K562 (cell line): ENCODE measurements at regions not wholly inside any gene's neighbourhood (a gene's known extent, or its start where the extent isn't known, plus 50 kb on each side); places are given as distances from the start of the nearest gene placed in this dataset.

Experiments
- ATAC-seq: fragments of 200-7000 bp; cut with Tn5 transposase; 3 replicates; pipeline ENCODE4 v1.9.1; 2020; ENCODE audit warnings: moderate library complexity
- BruUV-seq: library from RNA; stranded (reverse); fragments of 400-500 nt; replicated peaks from 2 replicates; lab custom pipeline; 2021; lab: Mats Ljungman, UMichigan
- CTCF ChIA-PET: fragments of 300-600 bp; formaldehyde crosslinking; extraction: SDS; loops from one replicate; lab custom pipeline; 2021; ENCODE audit warnings: low intra/inter-chr PET ratio; lab: Yijun Ruan, JAX
- POLR2A ChIA-PET: fragments of 300-600, 350-650 bp; sonication (Branson Sonifier 250); formaldehyde crosslinking; extraction: SDS; loops from one replicate; lab custom pipeline; 2021; ENCODE audit warnings: antibody characterized with exemption, inconsistent platforms; lab: Yijun Ruan, JAX
- DNase-seq, 4 experiments: peaks; one replicate each; pipeline versions ENCODE4 v3.0.0 to v3.0.0-alpha.2; 2011 to 2018; ENCODE audit warnings: low spot score in 3 of 4, mixed read lengths in 3 of 4; ENCODE audit errors: extremely low read depth in 1 of 4
- FAIRE-seq: peaks from 2 replicates; lab custom pipeline; 2011; peaks lifted over from hg19 to GRCh38; lab: Jason Lieb, UNC
- H2AFZ ChIP-seq: 2 replicates; pipeline ENCODE4 v1.6.0; 2011; ENCODE audit warnings: low read depth, low read length, control low read depth, inconsistent platforms
- H3K27ac ChIP-seq: fragments of 200-600 bp; 3 replicates; pipeline ENCODE4 v1.8.0; 2011; ENCODE audit warnings: low read depth, mild to moderate bottlenecking, control low read depth, inconsistent platforms, low read length, moderate library complexity, mixed read lengths; ENCODE audit errors: extremely low read depth
- H3K27me3 ChIP-seq, 2 experiments: fragments of 300-600 bp in 1 of 2; 2 replicates in 1 of 2; 3 replicates in 1 of 2; pipeline versions ENCODE4 v1.6.0 to v1.8.0; 2011; ENCODE audit warnings: inconsistent platforms in 2 of 2, low read length in 2 of 2, mild to moderate bottlenecking in 1 of 2, mixed read lengths in 1 of 2, moderate library complexity in 1 of 2; ENCODE audit not compliant: control insufficient read depth in 2 of 2, insufficient read depth in 2 of 2
- H3K36me3 ChIP-seq: fragments of 300-600 bp; 3 replicates; pipeline ENCODE4 v1.8.0; 2011; ENCODE audit warnings: mild to moderate bottlenecking, low read length, inconsistent platforms; ENCODE audit not compliant: control insufficient read depth, insufficient read depth
- H3K4me1 ChIP-seq, 2 experiments: fragments of 200-600 bp in 1 of 2; replicated peaks in 1 of 2; 2 replicates in 1 of 2; 3 replicates in 1 of 2; pipeline versions ENCODE4 v1.5.1 to v1.8.0; 2011; ENCODE audit warnings: inconsistent platforms in 2 of 2, low read length in 2 of 2, mild to moderate bottlenecking in 1 of 2, mixed read lengths in 1 of 2, moderate library complexity in 1 of 2; ENCODE audit not compliant: control insufficient read depth in 2 of 2, insufficient read depth in 2 of 2
- H3K4me2 ChIP-seq: 2 replicates; pipeline ENCODE4 v1.6.1; 2011; ENCODE audit warnings: low read length, control low read depth, inconsistent platforms, mixed read lengths; ENCODE audit not compliant: insufficient read depth
- H3K4me3 ChIP-seq: fragments of 200-600 bp; sonication (generic), shearing (Covaris generic); 2 replicates; pipeline ENCODE4 v1.5.1; 2016; ENCODE audit warnings: control low read depth, inconsistent platforms
- H3K79me2 ChIP-seq: fragments of 200-600 bp; 3 replicates; pipeline ENCODE4 v1.8.0; 2011; ENCODE audit warnings: low read length, inconsistent platforms; ENCODE audit not compliant: control insufficient read depth, insufficient read depth
- H3K9ac ChIP-seq, 2 experiments: 2 replicates each; pipeline versions ENCODE4 v1.6.0 to v1.6.1; 2011; ENCODE audit warnings: low read depth in 2 of 2, low read length in 2 of 2, control low read depth in 1 of 2, inconsistent platforms in 1 of 2, mild to moderate bottlenecking in 1 of 2, mixed read lengths in 1 of 2; ENCODE audit not compliant: insufficient read depth in 1 of 2
- H3K9me1 ChIP-seq: one replicate; pipeline ENCODE4 v1.6.0; 2011; ENCODE audit warnings: inconsistent platforms, mild to moderate bottlenecking, low read length, moderate library complexity; ENCODE audit not compliant: control insufficient read depth, insufficient read depth
- H3K9me3 ChIP-seq: replicated peaks from 2 replicates; pipeline ENCODE4 v1.5.1; 2011; ENCODE audit warnings: low read depth, low read length, inconsistent platforms; ENCODE audit not compliant: control insufficient read depth, insufficient read depth
- H4K20me1 ChIP-seq: replicated peaks from 2 replicates; pipeline ENCODE4 v1.6.1; 2011; ENCODE audit warnings: low read length, inconsistent platforms, mixed read lengths; ENCODE audit not compliant: control insufficient read depth, insufficient read depth
- CBFA2T3 ChIP-seq: fragments of 450-650 bp; IDR thresholded peaks from 2 replicates; pipeline ENCODE4 v1.6.1; 2017
- EP300 ChIP-seq: IDR thresholded peaks from 2 replicates; pipeline ENCODE4 v1.6.1; 2012; ENCODE audit warnings: low read length, improper control_type of control experiment
- HDAC2 ChIP-seq: fragments of 450-650 bp; IDR thresholded peaks from 2 replicates; pipeline ENCODE4 v1.6.1; 2016; ENCODE audit warnings: mild to moderate bottlenecking
- NFIC ChIP-seq: fragments of 450-650 bp; IDR thresholded peaks from 2 replicates; pipeline ENCODE4 v1.6.1; 2017; ENCODE audit warnings: mild to moderate bottlenecking, inconsistent platforms
- ZEB2 ChIP-seq: fragments of 450-650 bp; IDR thresholded peaks from 2 replicates; pipeline ENCODE4 v1.6.1; 2016
- ZMIZ1 ChIP-seq, 2 experiments: fragments of 150-350 bp in 1 of 2; IDR thresholded peaks; 2 replicates each; pipeline ENCODE4 v1.6.1; 2012 to 2016; ENCODE audit warnings: low read depth in 2 of 2, low read length in 2 of 2, mild to moderate bottlenecking in 1 of 2, moderate library complexity in 1 of 2
- ZNF551 ChIP-seq: fragments of 250-450 bp; sonication (Bioruptor Pico); IDR thresholded peaks from 2 replicates; pipeline ENCODE4 v1.5.0; 2021; ENCODE audit warnings: mild to moderate bottlenecking, moderate library complexity
- WGBS: fragments of 100-300 bp; shearing (Covaris generic); methylation state at CpG from one replicate; pipeline ENCODE4 v1.1.6; 2016; ENCODE audit warnings: low coverage, mixed read lengths; ENCODE audit not compliant: insufficient coverage; ENCODE audit errors: missing lambda C conversion rate; 5-methylcytosine and 5-hydroxymethylcytosine counted together
- in situ Hi-C: fragments of 300-500 bp; cut with MboI; formaldehyde crosslinking; loops from 4 replicates; pipeline ENCODE4 v1.15.0; 2018; ENCODE audit warnings: inconsistent platforms, mixed read lengths
- intact Hi-C: fragments of 100-400 bp; cut with micrococcal nuclease; formaldehyde crosslinking; loops from 2 replicates; pipeline ENCODE4 v1.14.2; 2022
- TF ChIP-seq, protein P1 (sequence below): fragments of 200-800 bp; sonication (Bioruptor generic); IDR thresholded peaks from 2 replicates; pipeline ENCODE4 v1.6.1; 2017; ENCODE audit warnings: missing genetic modification characterization, missing compliant biosample characterization

DNA sequence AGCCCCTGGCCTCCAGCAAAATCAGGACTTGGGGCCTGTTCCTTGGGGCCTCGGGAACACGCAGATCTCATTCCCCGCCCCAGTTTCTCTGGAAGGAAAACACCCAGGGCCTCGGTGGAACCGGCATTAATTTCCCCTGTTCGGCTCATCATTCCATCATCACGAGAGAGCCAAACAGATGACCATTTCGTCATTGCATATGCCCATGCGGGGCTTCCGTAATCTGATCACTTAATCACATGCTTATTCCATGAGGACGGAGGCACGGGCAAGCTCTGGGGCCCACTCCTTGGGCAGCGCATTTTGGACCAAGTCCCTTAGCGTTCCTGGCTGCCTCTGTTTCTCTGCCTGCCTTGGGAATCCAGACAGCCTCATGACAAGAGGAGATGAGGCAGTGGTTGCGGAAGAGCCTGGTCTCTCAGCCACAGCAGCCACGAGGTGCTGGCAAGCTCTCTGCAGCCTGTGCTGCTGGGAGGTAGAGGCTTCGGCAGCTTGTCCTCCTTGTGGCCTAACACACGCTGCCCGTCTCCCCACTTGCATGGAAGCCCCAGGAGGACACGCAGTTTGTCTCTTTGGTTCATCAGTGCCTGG lies 65.0 kb upstream of the IER5L start (continued):
- TF ChIP-seq, protein P1, sequence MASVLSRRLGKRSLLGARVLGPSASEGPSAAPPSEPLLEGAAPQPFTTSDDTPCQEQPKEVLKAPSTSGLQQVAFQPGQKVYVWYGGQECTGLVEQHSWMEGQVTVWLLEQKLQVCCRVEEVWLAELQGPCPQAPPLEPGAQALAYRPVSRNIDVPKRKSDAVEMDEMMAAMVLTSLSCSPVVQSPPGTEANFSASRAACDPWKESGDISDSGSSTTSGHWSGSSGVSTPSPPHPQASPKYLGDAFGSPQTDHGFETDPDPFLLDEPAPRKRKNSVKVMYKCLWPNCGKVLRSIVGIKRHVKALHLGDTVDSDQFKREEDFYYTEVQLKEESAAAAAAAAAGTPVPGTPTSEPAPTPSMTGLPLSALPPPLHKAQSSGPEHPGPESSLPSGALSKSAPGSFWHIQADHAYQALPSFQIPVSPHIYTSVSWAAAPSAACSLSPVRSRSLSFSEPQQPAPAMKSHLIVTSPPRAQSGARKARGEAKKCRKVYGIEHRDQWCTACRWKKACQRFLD (CRISPR knock-in tag) = no peak

GRCh38 chr9:129242191-129242941 lies 64.3 kb upstream of the IER5L start:
- Histone ChIP-seq H3K9me3 (no peaks in the 10 kb centered on the region), H3K9ac (no peak overlapping the region; a peak in 1 of 4 replicates), H3K9me1 (no peaks in the 10 kb centered on the region), H2AFZ (no peak overlapping the region), H3K4me1 (peaks cover 23 to 27% of the 10 kb centered on the region in 2 experiments), H3K36me3 (no peaks in the 10 kb centered on the region), H4K20me1 (peaks cover 4% of the 10 kb centered on the region; the same call in 1 of the 2 replicates), H3K27me3 (no peaks in the 10 kb centered on the region), H3K79me2 (no peaks in the 10 kb centered on the region), H3K4me2 (no peak overlapping the region), H3K4me3 (no peak overlapping the region), H3K27ac (no peak overlapping the region)
- ChIA-PET POLR2A (interaction anchor here (0.5 to 1.2 kb wide), 2 partner anchors 12 to 36 kb away, joined by 3 to 4 read pairs; no protein-coding TSS in a partner anchor), CTCF (no interaction called here)
- intact Hi-C loops = no loop called here
- no peak for FAIRE-seq
- WGBS = 44% methylated on average over 14 of the region's 15 CpGs
- no peak for ATAC-seq
- no TSS peak for BruUV-seq
- in situ Hi-C loops = no loop called here
- no peak for DNase-seq
- TF ChIP-seq CBFA2T3 (peak; percentile 23; the same call in 1 of the 2 replicates), ZNF551 (CRISPR knock-in tag) (no peak), ZEB2 (0 out of 2 replicates have a peak, but pooled peaks have one; percentile 35), HDAC2 (no peak), NFIC (peak; percentile 60), EP300 (no peak), ZMIZ1 (IDR thresholded peaks at IDR 0.05; ENCODE audit: low read depth in 2 of 2, low read length in 2 of 2) (no peak)
